ENCODE measurements at regions not wholly inside any gene's neighbourhood (a gene's known extent, or its start where the extent isn't known, plus 50 kb on each side); places are given as distances from the start of the nearest gene placed in this dataset.

- no peaks in the 10 kb centered on the region for H3K4me1 ChIP-seq (ENCODE audit: control insufficient read depth in 1 of 2, low read depth in 2 of 2)
- H3K27ac ChIP-seq = no peak overlapping the region
- TF ChIP-seq CTCF (IDR thresholded peaks at IDR 0.05) = no peak
- H3K27me3 ChIP-seq (replicated peaks; ENCODE audit: insufficient read depth) = no peaks in the 10 kb centered on the region
- no peaks in the 10 kb centered on the region for H3K36me3 ChIP-seq
- ATAC-seq (ENCODE audit: insufficient number of reproducible peaks, low FRiP score, low read depth) = no peak
- H3K9me3 ChIP-seq = no peaks in the 10 kb centered on the region
- H3K4me3 ChIP-seq = no peak overlapping the region
- no peak for DNase-seq (ENCODE audit: low spot score)
Observed at GRCh38 chr16:86991679-86992078, 325.5 kb downstream of the C16orf95 start.

DNA sequence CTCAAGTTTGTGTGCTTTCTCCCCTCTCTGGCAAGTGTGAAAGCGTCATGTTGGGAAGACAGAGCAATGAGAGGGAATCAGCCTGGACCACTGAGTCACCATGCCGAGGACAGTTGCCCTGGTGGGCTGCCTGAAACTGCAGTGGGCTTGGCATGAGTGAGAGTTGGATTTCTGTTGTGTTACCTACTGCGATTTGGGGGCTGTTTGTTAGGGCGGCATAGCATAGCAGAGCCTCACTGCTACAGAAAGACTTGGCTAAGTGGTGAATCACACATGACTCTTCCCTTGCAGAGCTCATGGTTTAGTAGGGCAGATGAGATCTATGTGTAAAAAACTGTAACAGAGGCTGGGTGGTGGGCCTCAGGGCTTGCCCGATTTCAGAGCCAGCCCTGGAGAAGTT is 324.6 kb downstream of the C16orf95 start:
- Histone ChIP-seq H3K4me1 (ENCODE audit: control insufficient read depth in 1 of 2, low read depth in 2 of 2) (no peaks in the 10 kb centered on the region), H3K4me3 (no peak overlapping the region), H3K9me3 (no peaks in the 10 kb centered on the region), H3K36me3 (no peaks in the 10 kb centered on the region), H3K27ac (no peak overlapping the region), H3K27me3 (replicated peaks; ENCODE audit: insufficient read depth) (no peaks in the 10 kb centered on the region)
- no peak for ATAC-seq (ENCODE audit: insufficient number of reproducible peaks, low FRiP score, low read depth)
- DNase-seq (ENCODE audit: low spot score) = no peak
- no peak for TF ChIP-seq CTCF (IDR thresholded peaks at IDR 0.05)

DNA sequence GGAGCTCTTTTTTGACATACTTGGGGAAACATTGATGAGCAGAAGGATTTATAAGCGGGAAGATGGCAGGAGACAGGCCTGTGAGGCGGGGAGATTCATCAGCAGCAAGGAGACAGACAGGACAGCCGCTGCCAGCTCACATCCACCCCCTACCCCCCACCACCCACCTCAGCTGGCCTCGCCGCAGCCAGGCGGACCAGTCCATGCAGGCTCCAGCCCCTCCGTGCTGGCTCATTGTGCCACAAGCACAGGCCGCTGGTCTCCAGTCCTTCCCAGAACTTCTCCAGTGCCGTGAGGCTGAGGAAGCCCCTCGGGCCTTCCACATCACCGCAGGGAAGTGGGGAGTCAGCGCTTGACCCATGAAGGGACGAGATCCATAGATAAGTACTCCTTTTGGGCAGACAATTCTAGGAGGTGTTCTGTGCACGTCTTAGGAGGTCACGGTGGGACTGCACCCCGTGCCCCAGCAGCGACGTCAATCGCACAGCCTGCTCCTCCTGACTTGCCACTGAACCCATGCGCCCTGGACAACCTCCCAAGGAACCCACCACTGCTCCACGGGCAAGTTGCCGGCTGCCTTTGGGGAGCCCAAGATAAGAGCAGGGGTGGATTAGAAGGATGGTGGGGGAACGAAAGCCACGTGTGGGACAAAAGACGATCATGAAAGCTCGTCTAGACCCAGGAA is 323.6 kb downstream of the C16orf95 start:
- no peak for TF ChIP-seq CTCF (IDR thresholded peaks at IDR 0.05)
- DNase-seq (ENCODE audit: low spot score) (no peak), ATAC-seq (ENCODE audit: insufficient number of reproducible peaks, low FRiP score, low read depth) (no peak)
- Histone ChIP-seq H3K36me3 (no peaks in the 10 kb centered on the region), H3K27ac (no peak overlapping the region), H3K9me3 (no peaks in the 10 kb centered on the region), H3K4me1 (ENCODE audit: control insufficient read depth in 1 of 2, low read depth in 2 of 2) (no peaks in the 10 kb centered on the region), H3K27me3 (replicated peaks; ENCODE audit: insufficient read depth) (no peaks in the 10 kb centered on the region), H3K4me3 (no peak overlapping the region)

- Histone ChIP-seq H3K36me3 (no peaks in the 10 kb centered on the region), H3K9me3 (no peaks in the 10 kb centered on the region), H3K27me3 (replicated peaks; ENCODE audit: insufficient read depth) (no peaks in the 10 kb centered on the region), H3K4me1 (ENCODE audit: control insufficient read depth in 1 of 2, low read depth in 2 of 2) (no peaks in the 10 kb centered on the region), H3K4me3 (no peak overlapping the region), H3K27ac (no peak overlapping the region)
- ATAC-seq (ENCODE audit: insufficient number of reproducible peaks, low FRiP score, low read depth) (no peak), DNase-seq (ENCODE audit: low spot score) (no peak)
- TF ChIP-seq CTCF (IDR thresholded peaks at IDR 0.05) = no peak
Observed at GRCh38 chr16:86994215-86994614, 323.0 kb downstream of the C16orf95 start.

GRCh38 chr16:86994651-86995171 is 322.5 kb downstream of the C16orf95 start:
- ATAC-seq (ENCODE audit: insufficient number of reproducible peaks, low FRiP score, low read depth) (no peak), DNase-seq (ENCODE audit: low spot score) (no peak)
- H3K27me3 ChIP-seq (replicated peaks; ENCODE audit: insufficient read depth) = no peaks in the 10 kb centered on the region
- no peak overlapping the region for H3K27ac ChIP-seq
- H3K4me1 ChIP-seq (ENCODE audit: control insufficient read depth in 1 of 2, low read depth in 2 of 2) = no peaks in the 10 kb centered on the region
- no peak for TF ChIP-seq CTCF (IDR thresholded peaks at IDR 0.05)
- H3K9me3 ChIP-seq = no peaks in the 10 kb centered on the region
- no peak overlapping the region for H3K4me3 ChIP-seq
- H3K36me3 ChIP-seq = no peaks in the 10 kb centered on the region

All from thoracic aorta (tissue), 2 donors.